WTC11 (cell line): ENCODE measurements at regions not wholly inside any gene's neighbourhood (a gene's known extent, or its start where the extent isn't known, plus 50 kb on each side); places are given as distances from the start of the nearest gene placed in this dataset.

Experiments used
- ERG ChIP-seq: fragments of 250-450 bp; sonication (Bioruptor Pico); IDR thresholded peaks from 2 replicates; pipeline ENCODE4 v1.8.0; 2021; ENCODE audit warnings: mild to moderate bottlenecking
- GRHL2 ChIP-seq: fragments of 250-450 bp; sonication (Bioruptor Pico); IDR thresholded peaks from 2 replicates; pipeline ENCODE4 v1.8.0; 2022; ENCODE audit warnings: mild to moderate bottlenecking, moderate library complexity; ENCODE audit not compliant: insufficient replicate concordance, severe bottlenecking
- JUN ChIP-seq: sonication (generic); formaldehyde crosslinking; IDR thresholded peaks from 2 replicates; pipeline ENCODE4 v1.8.0; 2023; ENCODE audit warnings: mild to moderate bottlenecking, missing genetic modification reagents
- MAX ChIP-seq: sonication (generic); formaldehyde crosslinking; IDR thresholded peaks from 2 replicates; pipeline ENCODE4 v1.8.0; 2022; ENCODE audit warnings: mild to moderate bottlenecking, missing genetic modification reagents
- NFE2L1 ChIP-seq: sonication (generic); formaldehyde crosslinking; IDR thresholded peaks from 2 replicates; pipeline ENCODE4 v1.8.1; 2023; ENCODE audit warnings: missing genetic modification reagents
- SOX15 ChIP-seq: fragments of 250-450 bp; sonication (Bioruptor Pico); IDR thresholded peaks from 2 replicates; pipeline ENCODE4 v1.9.0; 2021; ENCODE audit warnings: mild to moderate bottlenecking
- TCF7 ChIP-seq: sonication (generic); formaldehyde crosslinking; IDR thresholded peaks from 2 replicates; pipeline ENCODE4 v1.8.0; 2022; ENCODE audit warnings: mild to moderate bottlenecking, low read depth, missing genetic modification reagents, moderate library complexity
- TEAD4 ChIP-seq: sonication (generic); formaldehyde crosslinking; IDR thresholded peaks from 2 replicates; pipeline ENCODE4 v1.8.0; 2022; ENCODE audit warnings: mild to moderate bottlenecking, missing genetic modification reagents
- TF ChIP-seq, protein P1 (sequence below): fragments of 200-600 bp; IDR thresholded peaks from 2 replicates; pipeline ENCODE4 v1.8.0; 2022; ENCODE audit warnings: antibody characterized with exemption
- TF ChIP-seq, protein P2 (sequence below): sonication (generic); formaldehyde crosslinking; IDR thresholded peaks from 2 replicates; pipeline ENCODE4 v1.8.1; 2023; ENCODE audit warnings: mild to moderate bottlenecking, missing genetic modification reagents, borderline replicate concordance
- TF ChIP-seq, protein P3 (sequence below): sonication (generic); formaldehyde crosslinking; IDR thresholded peaks from 2 replicates; pipeline ENCODE4 v1.8.1; 2023; ENCODE audit warnings: mild to moderate bottlenecking, missing genetic modification reagents, moderate library complexity
- TF ChIP-seq, protein P4 (sequence below): fragments of 250-450 bp; sonication (Bioruptor Pico); IDR thresholded peaks from 2 replicates; pipeline ENCODE4 v1.9.0; 2021; ENCODE audit warnings: moderate library complexity, mild to moderate bottlenecking, inconsistent platforms, borderline replicate concordance

DNA sequence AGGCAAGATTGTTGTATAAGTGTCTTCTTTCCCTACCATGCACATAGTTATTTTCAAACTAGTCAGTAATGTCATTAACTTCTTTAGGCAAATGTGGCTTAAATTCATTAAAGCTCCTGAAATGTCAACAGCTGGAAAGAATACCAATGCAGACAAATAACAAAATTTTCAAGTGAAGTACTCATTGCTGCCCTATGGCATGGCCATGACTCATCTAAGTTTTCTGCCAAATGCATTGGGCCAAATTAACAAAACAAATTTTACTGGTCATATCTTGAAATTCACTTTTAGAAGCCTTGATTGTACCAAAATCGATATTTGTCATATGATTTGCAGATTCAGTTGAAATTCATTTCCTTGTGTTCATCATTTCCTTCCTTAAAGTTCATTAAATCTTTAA is 915.9 kb downstream of the SLC6A15 start:
- TF ChIP-seq GRHL2 (CRISPR knock-in tag) (no peak), SOX15 (CRISPR knock-in tag) (no peak), ERG (CRISPR knock-in tag) (no peak), JUN (CRISPR knock-in tag) (no peak), TEAD4 (CRISPR knock-in tag) (no peak), MAX (CRISPR knock-in tag) (no peak), TCF7 (no peak), NFE2L1 (CRISPR knock-in tag) (no peak)
- TF ChIP-seq, protein P1, sequence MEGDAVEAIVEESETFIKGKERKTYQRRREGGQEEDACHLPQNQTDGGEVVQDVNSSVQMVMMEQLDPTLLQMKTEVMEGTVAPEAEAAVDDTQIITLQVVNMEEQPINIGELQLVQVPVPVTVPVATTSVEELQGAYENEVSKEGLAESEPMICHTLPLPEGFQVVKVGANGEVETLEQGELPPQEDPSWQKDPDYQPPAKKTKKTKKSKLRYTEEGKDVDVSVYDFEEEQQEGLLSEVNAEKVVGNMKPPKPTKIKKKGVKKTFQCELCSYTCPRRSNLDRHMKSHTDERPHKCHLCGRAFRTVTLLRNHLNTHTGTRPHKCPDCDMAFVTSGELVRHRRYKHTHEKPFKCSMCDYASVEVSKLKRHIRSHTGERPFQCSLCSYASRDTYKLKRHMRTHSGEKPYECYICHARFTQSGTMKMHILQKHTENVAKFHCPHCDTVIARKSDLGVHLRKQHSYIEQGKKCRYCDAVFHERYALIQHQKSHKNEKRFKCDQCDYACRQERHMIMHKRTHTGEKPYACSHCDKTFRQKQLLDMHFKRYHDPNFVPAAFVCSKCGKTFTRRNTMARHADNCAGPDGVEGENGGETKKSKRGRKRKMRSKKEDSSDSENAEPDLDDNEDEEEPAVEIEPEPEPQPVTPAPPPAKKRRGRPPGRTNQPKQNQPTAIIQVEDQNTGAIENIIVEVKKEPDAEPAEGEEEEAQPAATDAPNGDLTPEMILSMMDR: no peak
- TF ChIP-seq, protein P2, sequence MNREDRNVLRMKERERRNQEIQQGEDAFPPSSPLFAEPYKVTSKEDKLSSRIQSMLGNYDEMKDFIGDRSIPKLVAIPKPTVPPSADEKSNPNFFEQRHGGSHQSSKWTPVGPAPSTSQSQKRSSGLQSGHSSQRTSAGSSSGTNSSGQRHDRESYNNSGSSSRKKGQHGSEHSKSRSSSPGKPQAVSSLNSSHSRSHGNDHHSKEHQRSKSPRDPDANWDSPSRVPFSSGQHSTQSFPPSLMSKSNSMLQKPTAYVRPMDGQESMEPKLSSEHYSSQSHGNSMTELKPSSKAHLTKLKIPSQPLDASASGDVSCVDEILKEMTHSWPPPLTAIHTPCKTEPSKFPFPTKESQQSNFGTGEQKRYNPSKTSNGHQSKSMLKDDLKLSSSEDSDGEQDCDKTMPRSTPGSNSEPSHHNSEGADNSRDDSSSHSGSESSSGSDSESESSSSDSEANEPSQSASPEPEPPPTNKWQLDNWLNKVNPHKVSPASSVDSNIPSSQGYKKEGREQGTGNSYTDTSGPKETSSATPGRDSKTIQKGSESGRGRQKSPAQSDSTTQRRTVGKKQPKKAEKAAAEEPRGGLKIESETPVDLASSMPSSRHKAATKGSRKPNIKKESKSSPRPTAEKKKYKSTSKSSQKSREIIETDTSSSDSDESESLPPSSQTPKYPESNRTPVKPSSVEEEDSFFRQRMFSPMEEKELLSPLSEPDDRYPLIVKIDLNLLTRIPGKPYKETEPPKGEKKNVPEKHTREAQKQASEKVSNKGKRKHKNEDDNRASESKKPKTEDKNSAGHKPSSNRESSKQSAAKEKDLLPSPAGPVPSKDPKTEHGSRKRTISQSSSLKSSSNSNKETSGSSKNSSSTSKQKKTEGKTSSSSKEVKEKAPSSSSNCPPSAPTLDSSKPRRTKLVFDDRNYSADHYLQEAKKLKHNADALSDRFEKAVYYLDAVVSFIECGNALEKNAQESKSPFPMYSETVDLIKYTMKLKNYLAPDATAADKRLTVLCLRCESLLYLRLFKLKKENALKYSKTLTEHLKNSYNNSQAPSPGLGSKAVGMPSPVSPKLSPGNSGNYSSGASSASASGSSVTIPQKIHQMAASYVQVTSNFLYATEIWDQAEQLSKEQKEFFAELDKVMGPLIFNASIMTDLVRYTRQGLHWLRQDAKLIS (CRISPR knock-in tag): no peak
- TF ChIP-seq, protein P3, sequence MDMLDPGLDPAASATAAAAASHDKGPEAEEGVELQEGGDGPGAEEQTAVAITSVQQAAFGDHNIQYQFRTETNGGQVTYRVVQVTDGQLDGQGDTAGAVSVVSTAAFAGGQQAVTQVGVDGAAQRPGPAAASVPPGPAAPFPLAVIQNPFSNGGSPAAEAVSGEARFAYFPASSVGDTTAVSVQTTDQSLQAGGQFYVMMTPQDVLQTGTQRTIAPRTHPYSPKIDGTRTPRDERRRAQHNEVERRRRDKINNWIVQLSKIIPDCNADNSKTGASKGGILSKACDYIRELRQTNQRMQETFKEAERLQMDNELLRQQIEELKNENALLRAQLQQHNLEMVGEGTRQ (CRISPR knock-in tag): no peak
- TF ChIP-seq, protein P4, sequence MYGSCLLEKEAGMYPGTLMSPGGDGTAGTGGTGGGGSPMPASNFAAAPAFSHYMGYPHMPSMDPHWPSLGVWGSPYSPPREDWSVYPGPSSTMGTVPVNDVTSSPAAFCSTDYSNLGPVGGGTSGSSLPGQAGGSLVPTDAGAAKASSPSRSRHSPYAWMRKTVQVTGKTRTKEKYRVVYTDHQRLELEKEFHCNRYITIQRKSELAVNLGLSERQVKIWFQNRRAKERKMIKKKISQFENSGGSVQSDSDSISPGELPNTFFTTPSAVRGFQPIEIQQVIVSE (CRISPR knock-in tag): no peak
